Skeletal muscle satellite cell (primary cell): ENCODE measurements at regions not wholly inside any gene's neighbourhood (a gene's known extent, or its start where the extent isn't known, plus 50 kb on each side); places are given as distances from the start of the nearest gene placed in this dataset.
A peak's percentile ranks its signal among the peaks of the same experiment; 100 is the strongest.
"Not testable (repeated sequence)": the region's sequence is repeated elsewhere in the genome, so short reads cannot be mapped to it uniquely, and the experiment has no call there.

Experiments used
- H3K27me3 ChIP-seq: 2 replicates; pipeline ENCODE4 v1.7.0; 2013; ENCODE audit warnings: low read length; ENCODE audit not compliant: control insufficient read depth, insufficient read depth
- H3K36me3 ChIP-seq: 2 replicates; pipeline ENCODE4 v1.7.0; 2013; ENCODE audit warnings: mild to moderate bottlenecking, control low read depth, low read length; ENCODE audit not compliant: insufficient read depth
- H3K4me1 ChIP-seq: 2 replicates; pipeline ENCODE4 v1.7.0; 2013; ENCODE audit warnings: low read length; ENCODE audit not compliant: control insufficient read depth, insufficient read depth
- H3K4me2 ChIP-seq: 2 replicates; pipeline ENCODE4 v1.7.0; 2013; ENCODE audit warnings: mild to moderate bottlenecking, low read length
- H3K4me3 ChIP-seq: 2 replicates; pipeline ENCODE4 v1.7.0; 2013; ENCODE audit warnings: low read length
- H3K9ac ChIP-seq: 2 replicates; pipeline ENCODE4 v1.7.0; 2013; ENCODE audit warnings: mild to moderate bottlenecking, low read depth, low read length, moderate library complexity
- H3K9me3 ChIP-seq: replicated peaks from 2 replicates; pipeline ENCODE4 v1.7.0; 2013; ENCODE audit warnings: mild to moderate bottlenecking, control low read depth, low read length

GRCh38 chr1:221867003-221867402, 125.1 kb upstream of the DUSP10 start:
- H3K27me3 ChIP-seq: no peaks in the 10 kb centered on the region
- H3K9ac ChIP-seq: no peak overlapping the region
- no peak overlapping the region for H3K4me3 ChIP-seq

GRCh38 chr1:221865808-221866207, 123.9 kb upstream of the DUSP10 start:
- Histone ChIP-seq H3K36me3 (no peaks in the 10 kb centered on the region), H3K4me2 (no peak overlapping the region), H3K4me1 (peaks cover 37% of the 10 kb centered on the region), H3K4me3 (no peak overlapping the region), H3K27me3 (no peaks in the 10 kb centered on the region), H3K9ac (no peak overlapping the region), H3K9me3 (no peaks in the 10 kb centered on the region)

More at GRCh38 chr1:221867003-221867402, 125.1 kb upstream of the DUSP10 start:
- no peak overlapping the region for H3K4me2 ChIP-seq
- peaks cover 37% of the 10 kb centered on the region for H3K4me1 ChIP-seq
- H3K9me3 ChIP-seq: no peaks in the 10 kb centered on the region
- no peaks in the 10 kb centered on the region for H3K36me3 ChIP-seq

DNA sequence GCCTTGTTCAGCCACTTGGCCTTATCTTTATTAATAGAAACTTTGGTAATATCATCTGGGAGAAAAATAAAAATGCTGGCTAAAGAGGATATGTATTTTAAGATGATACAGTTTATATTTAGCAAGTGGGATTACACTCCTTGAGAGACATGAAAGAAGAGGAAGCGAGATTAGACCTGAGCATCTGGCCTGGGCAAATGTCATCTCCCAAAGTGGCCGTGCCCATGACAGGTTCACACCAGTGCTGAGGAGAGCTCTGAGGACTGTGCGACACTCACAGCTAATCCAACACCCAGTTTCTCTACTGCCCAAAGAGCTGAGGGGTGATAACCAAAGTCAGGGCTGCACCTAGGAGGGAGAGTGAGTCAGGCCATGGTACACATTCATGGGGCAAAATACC, 121.7 kb upstream of the DUSP10 start:
- Histone ChIP-seq H3K4me1 (peaks cover 30% of the 10 kb centered on the region), H3K9ac (no peak overlapping the region), H3K36me3 (no peaks in the 10 kb centered on the region), H3K4me2 (no peak overlapping the region), H3K27me3 (no peaks in the 10 kb centered on the region), H3K9me3 (no peaks in the 10 kb centered on the region), H3K4me3 (no peak overlapping the region)

DNA sequence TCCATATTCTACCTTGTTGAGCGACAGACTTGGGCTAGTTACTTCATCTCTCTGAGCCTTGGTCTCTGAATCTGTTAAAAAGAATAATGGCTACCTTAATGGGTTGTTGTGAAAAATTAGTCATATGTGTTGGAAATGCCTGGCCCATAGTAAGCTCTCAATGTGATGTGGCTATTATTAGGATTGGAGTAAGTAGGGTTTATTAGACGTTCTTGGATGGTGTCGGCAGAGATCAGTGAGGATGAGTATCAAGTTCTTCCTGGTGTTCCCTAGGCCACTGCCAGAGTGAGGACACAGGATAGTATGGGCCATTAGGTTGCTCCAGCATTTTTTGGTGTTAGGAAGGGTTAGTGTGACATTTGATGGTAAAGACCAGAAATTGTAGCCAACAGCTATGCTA, 121.1 kb upstream of the DUSP10 start:
- Histone ChIP-seq H3K36me3 (no peaks in the 10 kb centered on the region), H3K4me1 (peaks cover 28% of the 10 kb centered on the region), H3K4me3 (no peak overlapping the region), H3K27me3 (no peaks in the 10 kb centered on the region), H3K9ac (no peak overlapping the region), H3K4me2 (no peak overlapping the region), H3K9me3 (no peaks in the 10 kb centered on the region)

GRCh38 chr1:221858818-221859611, 117.1 kb upstream of the DUSP10 start:
- Histone ChIP-seq H3K27me3 (no peaks in the 10 kb centered on the region), H3K4me1 (peaks cover 17% of the 10 kb centered on the region), H3K36me3 (no peaks in the 10 kb centered on the region), H3K4me3 (no peak overlapping the region), H3K4me2 (no peak overlapping the region), H3K9ac (peak overlapping the region; percentile 52), H3K9me3 (no peaks in the 10 kb centered on the region)

- H3K4me3 ChIP-seq, H3K36me3 ChIP-seq, H3K9me3 ChIP-seq, H3K9ac ChIP-seq, H3K4me2 ChIP-seq, H3K27me3 ChIP-seq: not testable (repeated sequence)
- H3K4me1 ChIP-seq: peaks cover 17% of the 10 kb centered on the region
Measured at GRCh38 chr1:221857094-221857444, 115.2 kb upstream of the DUSP10 start.

DNA sequence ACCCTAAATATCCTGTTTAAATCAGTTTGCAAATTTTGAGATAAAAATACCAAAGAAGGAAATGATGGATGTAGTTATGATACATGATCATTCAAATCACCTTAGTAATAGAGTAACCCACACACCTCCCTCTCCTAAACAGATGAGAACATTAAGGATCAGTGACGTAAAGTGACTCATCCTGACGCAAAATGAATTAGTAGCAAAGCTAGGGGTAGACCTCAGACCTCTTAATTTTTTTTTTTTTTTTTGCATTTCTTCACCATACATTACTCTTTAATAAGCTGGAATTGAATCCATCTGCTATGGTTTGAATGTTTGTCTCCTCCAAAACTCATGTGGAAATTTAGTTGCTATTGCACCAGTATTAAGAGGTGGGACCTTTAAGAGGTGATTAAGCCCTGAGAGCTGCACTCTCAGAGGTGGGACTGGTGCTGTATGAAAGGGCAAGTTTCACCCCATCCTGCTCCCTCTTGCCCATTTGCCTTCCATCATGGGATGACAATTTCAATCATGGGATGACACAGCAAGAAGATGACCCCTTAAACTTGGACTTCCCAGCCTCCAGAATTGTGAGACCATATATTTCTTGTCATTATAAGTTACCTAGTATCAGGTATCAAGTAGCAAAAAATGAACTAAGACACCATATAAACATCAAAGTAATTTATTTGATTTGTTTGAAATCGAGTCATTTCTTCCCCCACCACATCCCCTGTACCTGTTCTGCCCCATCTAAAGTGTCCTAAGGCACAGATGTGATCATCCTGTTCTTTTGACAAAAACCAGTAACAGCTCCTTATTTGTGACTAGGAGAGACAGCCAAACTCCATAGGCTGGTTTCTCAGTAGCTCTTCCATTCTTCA, 114.6 kb upstream of the DUSP10 start:
- no peaks in the 10 kb centered on the region for H3K36me3 ChIP-seq
- peaks cover 23% of the 10 kb centered on the region for H3K4me1 ChIP-seq
- no peak overlapping the region for H3K4me2 ChIP-seq
- no peaks in the 10 kb centered on the region for H3K9me3 ChIP-seq
- H3K9ac ChIP-seq: no peak overlapping the region
- H3K27me3 ChIP-seq: no peaks in the 10 kb centered on the region
- H3K4me3 ChIP-seq: no peak overlapping the region

GRCh38 chr1:221855156-221855555, 113.3 kb upstream of the DUSP10 start:
- Histone ChIP-seq H3K4me3 (no peak overlapping the region), H3K9ac (no peak overlapping the region), H3K9me3 (no peaks in the 10 kb centered on the region), H3K27me3 (no peaks in the 10 kb centered on the region), H3K36me3 (no peaks in the 10 kb centered on the region), H3K4me1 (peaks cover 32% of the 10 kb centered on the region), H3K4me2 (no peak overlapping the region)

- H3K9ac ChIP-seq: peak overlapping the region; percentile 44
- peaks cover 21% of the 10 kb centered on the region for H3K4me1 ChIP-seq
- H3K27me3 ChIP-seq: no peaks in the 10 kb centered on the region
- peak overlapping the region; percentile 45 for H3K4me2 ChIP-seq
- no peaks in the 10 kb centered on the region for H3K36me3 ChIP-seq
- no peak overlapping the region for H3K4me3 ChIP-seq
- H3K9me3 ChIP-seq: no peaks in the 10 kb centered on the region
Measured at GRCh38 chr1:221851336-221851735, 109.4 kb upstream of the DUSP10 start.

- Histone ChIP-seq H3K27me3 (no peaks in the 10 kb centered on the region), H3K36me3 (no peaks in the 10 kb centered on the region), H3K4me1 (peaks cover 28% of the 10 kb centered on the region), H3K9me3 (no peaks in the 10 kb centered on the region), H3K4me2 (peak overlapping the region; percentile 45), H3K4me3 (no peak overlapping the region), H3K9ac (peak overlapping the region; percentile 27)
Measured at GRCh38 chr1:221850470-221851187, 108.7 kb upstream of the DUSP10 start.

DNA sequence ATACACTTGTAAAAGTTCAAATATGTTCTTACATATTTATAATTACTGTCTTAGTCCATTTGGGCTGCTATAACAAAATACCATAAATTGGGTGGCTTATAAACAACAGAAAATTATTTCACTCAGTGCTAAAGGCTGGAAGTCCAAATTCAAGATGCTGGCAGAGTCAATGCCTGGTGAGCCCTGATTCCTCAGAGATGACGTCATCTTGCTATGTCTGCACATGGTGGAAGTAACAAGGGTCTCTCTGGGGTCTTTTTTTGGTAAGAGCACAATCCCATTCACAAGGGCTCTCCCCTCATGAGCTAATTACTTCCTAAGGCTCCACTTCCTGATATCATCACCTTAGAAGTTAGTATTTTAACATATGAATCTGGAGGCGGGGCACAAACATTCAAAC, 108.0 kb upstream of the DUSP10 start:
- peaks cover 35% of the 10 kb centered on the region for H3K4me1 ChIP-seq
- no peaks in the 10 kb centered on the region for H3K9me3 ChIP-seq
- H3K27me3 ChIP-seq: no peaks in the 10 kb centered on the region
- no peak overlapping the region for H3K9ac ChIP-seq
- no peaks in the 10 kb centered on the region for H3K36me3 ChIP-seq
- H3K4me2 ChIP-seq: no peak overlapping the region
- H3K4me3 ChIP-seq: no peak overlapping the region
